ENCODE measurements at regions not wholly inside any gene's neighbourhood (a gene's known extent, or its start where the extent isn't known, plus 50 kb on each side); places are given as distances from the start of the nearest gene placed in this dataset.
"Not testable (repeated sequence)": the region's sequence is repeated elsewhere in the genome, so short reads cannot be mapped to it uniquely, and the experiment has no call there.

- no peak for DNase-seq (ENCODE audit: insufficient read length, low spot score)
- TF ChIP-seq, protein P1, sequence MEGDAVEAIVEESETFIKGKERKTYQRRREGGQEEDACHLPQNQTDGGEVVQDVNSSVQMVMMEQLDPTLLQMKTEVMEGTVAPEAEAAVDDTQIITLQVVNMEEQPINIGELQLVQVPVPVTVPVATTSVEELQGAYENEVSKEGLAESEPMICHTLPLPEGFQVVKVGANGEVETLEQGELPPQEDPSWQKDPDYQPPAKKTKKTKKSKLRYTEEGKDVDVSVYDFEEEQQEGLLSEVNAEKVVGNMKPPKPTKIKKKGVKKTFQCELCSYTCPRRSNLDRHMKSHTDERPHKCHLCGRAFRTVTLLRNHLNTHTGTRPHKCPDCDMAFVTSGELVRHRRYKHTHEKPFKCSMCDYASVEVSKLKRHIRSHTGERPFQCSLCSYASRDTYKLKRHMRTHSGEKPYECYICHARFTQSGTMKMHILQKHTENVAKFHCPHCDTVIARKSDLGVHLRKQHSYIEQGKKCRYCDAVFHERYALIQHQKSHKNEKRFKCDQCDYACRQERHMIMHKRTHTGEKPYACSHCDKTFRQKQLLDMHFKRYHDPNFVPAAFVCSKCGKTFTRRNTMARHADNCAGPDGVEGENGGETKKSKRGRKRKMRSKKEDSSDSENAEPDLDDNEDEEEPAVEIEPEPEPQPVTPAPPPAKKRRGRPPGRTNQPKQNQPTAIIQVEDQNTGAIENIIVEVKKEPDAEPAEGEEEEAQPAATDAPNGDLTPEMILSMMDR (IDR thresholded peaks at IDR 0.05; ENCODE audit: insufficient read depth, missing control alignments): no peak
- FAIRE-seq: no peak
These were observed 131.5 kb upstream of the FAT1 start for GRCh38 chr4:186855111-186855510.

DNA sequence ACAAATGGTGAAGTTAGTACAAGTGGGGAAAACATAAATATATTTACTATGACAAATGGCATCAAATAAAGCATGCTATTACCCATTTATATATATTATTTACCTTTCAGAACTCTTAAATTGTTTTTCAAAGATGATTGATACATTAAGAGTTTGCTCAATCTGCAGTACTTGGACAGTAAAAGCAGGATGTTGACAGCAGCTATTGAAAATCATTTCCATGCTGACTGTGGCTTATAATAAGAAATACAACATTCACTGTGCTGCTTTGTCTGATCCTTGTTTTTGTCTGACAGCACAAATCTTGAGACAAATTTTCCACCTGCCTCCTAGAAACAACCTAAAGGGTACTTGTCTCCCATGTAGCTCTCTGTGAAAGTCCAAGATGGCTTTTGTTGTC is 134.1 kb upstream of the FAT1 start:
- FAIRE-seq (no peak), DNase-seq (ENCODE audit: insufficient read length, low spot score) (no peak)
- TF ChIP-seq, protein P1 (IDR thresholded peaks at IDR 0.05; ENCODE audit: insufficient read depth, missing control alignments): no peak

DNA sequence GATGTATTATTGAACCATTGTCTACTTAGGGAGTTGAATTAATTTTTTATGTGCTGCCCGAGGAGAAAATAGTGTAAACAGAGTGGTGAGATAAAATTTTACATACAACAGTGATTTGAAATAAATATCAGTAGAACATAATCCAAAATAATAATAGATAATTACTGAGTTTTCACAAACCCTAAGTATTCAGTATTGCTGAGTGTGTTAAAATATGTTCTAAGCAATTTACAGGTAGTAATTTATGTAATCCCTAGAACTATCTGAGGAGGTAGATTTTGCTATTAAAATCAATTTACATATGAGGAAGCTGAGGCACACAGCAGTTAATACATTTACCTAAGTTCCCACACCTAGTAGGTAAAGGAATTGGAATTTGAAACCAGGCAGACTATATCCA is 134.7 kb upstream of the FAT1 start:
- TF ChIP-seq, protein P1 (IDR thresholded peaks at IDR 0.05; ENCODE audit: insufficient read depth, missing control alignments): no peak
- no peak for DNase-seq (ENCODE audit: insufficient read length, low spot score)
- FAIRE-seq: no peak

- no peak for DNase-seq (ENCODE audit: insufficient read length, low spot score)
- TF ChIP-seq, protein P1 (IDR thresholded peaks at IDR 0.05; ENCODE audit: insufficient read depth, missing control alignments): no peak
- FAIRE-seq: no peak
These were observed 135.8 kb upstream of the FAT1 start for GRCh38 chr4:186859420-186859819.

DNA sequence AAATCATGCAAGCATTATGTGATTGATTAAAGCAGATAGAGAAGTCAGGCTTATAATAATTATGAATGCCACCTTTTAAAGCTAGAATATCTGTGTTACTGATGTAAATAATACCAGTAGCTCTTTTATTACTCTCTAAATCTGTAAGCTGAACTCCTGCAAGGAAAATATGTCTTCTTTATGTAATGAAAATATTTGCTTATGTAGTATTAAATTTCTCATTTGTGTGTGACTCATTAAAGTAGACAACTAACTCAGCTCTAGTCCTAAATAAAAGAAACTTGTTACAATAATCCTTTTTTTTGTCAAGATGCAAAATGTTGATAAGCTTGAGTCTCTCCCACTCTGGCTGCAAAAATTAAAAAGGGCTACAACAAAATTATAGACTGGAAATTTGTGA is 137.7 kb upstream of the FAT1 start:
- TF ChIP-seq, protein P1 (IDR thresholded peaks at IDR 0.05; ENCODE audit: insufficient read depth, missing control alignments): no peak
- no peak for FAIRE-seq
- DNase-seq (ENCODE audit: insufficient read length, low spot score): no peak

DNA sequence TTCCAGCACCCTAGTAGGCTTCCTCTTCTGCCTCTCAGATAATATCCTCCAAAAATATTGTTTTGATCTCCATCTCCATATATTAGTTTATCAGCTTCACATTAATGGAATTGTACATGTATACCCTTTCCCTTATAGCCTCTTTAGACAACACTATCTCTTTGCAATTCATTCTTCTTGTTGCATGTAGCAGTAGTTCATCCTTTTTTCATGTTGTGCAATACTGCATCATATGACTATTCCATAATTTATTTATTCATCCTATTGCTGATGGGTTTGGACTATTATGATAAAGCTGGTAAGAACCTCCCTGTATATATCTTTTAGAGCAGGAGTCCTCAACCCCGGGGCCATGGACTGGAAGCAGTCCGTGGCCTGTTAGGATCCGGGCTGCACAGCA is 148.2 kb upstream of the FAT1 start:
- TF ChIP-seq, protein P1 (IDR thresholded peaks at IDR 0.05; ENCODE audit: insufficient read depth, missing control alignments): no peak
- FAIRE-seq: no peak
- no peak for DNase-seq (ENCODE audit: insufficient read length, low spot score)

GRCh38 chr4:186873095-186873494 is 149.4 kb upstream of the FAT1 start:
- not testable (repeated sequence) for FAIRE-seq; DNase-seq (ENCODE audit: insufficient read length, low spot score)

- TF ChIP-seq, protein P1 (IDR thresholded peaks at IDR 0.05; ENCODE audit: insufficient read depth, missing control alignments): no peak
- no peak for FAIRE-seq
- no peak for DNase-seq (ENCODE audit: insufficient read length, low spot score)
These were observed 151.8 kb upstream of the FAT1 start for GRCh38 chr4:186875476-186875875.
